HepG2 (cell line): ENCODE measurements at regions not wholly inside any gene's neighbourhood (a gene's known extent, or its start where the extent isn't known, plus 50 kb on each side); places are given as distances from the start of the nearest gene placed in this dataset.

Experiments used
- ATAC-seq: fragments of 200-7000 bp; cut with Tn5 transposase; 3 replicates; pipeline ENCODE4 v1.9.1; 2020; ENCODE audit warnings: mild to moderate bottlenecking, moderate library complexity
- BruUV-seq: library from RNA; stranded (reverse); fragments of 400-500 nt; replicated peaks from 2 replicates; lab custom pipeline; 2021; lab: Mats Ljungman, UMichigan
- CTCF ChIA-PET: fragments of 300-600 bp; formaldehyde crosslinking; extraction: SDS; loops from one replicate; lab custom pipeline; 2021; ENCODE audit warnings: low total read pairs, inconsistent platforms, low intra/inter-chr PET ratio; lab: Yijun Ruan, JAX
- POLR2A ChIA-PET: fragments of 350-600 bp; sonication (Branson Sonifier 250); formaldehyde crosslinking; loops from one replicate; lab custom pipeline; 2020; ENCODE audit warnings: antibody characterized with exemption, inconsistent platforms; lab: Yijun Ruan, JAX
- DNase-seq: peaks from one replicate; pipeline ENCODE4 v3.0.0-alpha.2; 2015; ENCODE audit warnings: low spot score
- FAIRE-seq: peaks from 3 replicates; lab custom pipeline; 2011; peaks lifted over from hg19 to GRCh38; lab: Jason Lieb, UNC
- H2AFZ ChIP-seq: one replicate; pipeline ENCODE4 v1.6.1; 2011; ENCODE audit warnings: low read length, inconsistent platforms
- H3K27ac ChIP-seq: fragments of 300-600 bp; 3 replicates; pipeline ENCODE4 v1.8.0; 2011; ENCODE audit warnings: mixed run types, mild to moderate bottlenecking, mixed read lengths, low read length, inconsistent platforms; ENCODE audit not compliant: insufficient read depth; ENCODE audit errors: extremely low read length
- H3K27me3 ChIP-seq, 2 experiments: fragments of 200-600 bp in 1 of 2; 2 replicates in 1 of 2; 3 replicates in 1 of 2; pipeline versions ENCODE4 v1.6.0 to v1.8.0; 2011; ENCODE audit warnings: low read length in 2 of 2, mild to moderate bottlenecking in 2 of 2, moderate library complexity in 2 of 2, inconsistent platforms in 1 of 2; ENCODE audit not compliant: insufficient read depth in 2 of 2, control insufficient read depth in 1 of 2
- H3K36me3 ChIP-seq, 2 experiments: fragments of 200-600 bp in 1 of 2; replicated peaks in 1 of 2; 2 replicates in 1 of 2; 3 replicates in 1 of 2; pipeline versions ENCODE4 v1.5.1 to v1.8.0; 2011; ENCODE audit warnings: low read length in 2 of 2, inconsistent platforms in 1 of 2; ENCODE audit not compliant: insufficient read depth in 2 of 2, control insufficient read depth in 1 of 2
- H3K4me1 ChIP-seq: 2 replicates; pipeline ENCODE4 v1.5.1; 2012; ENCODE audit warnings: low read length, inconsistent platforms; ENCODE audit not compliant: insufficient read depth
- H3K4me2 ChIP-seq: 2 replicates; pipeline ENCODE4 v1.6.0; 2011; ENCODE audit warnings: low read depth, low read length, inconsistent platforms
- H3K4me3 ChIP-seq, 3 experiments: fragments of 200-600 bp in 1 of 3; sonication (generic), shearing (Covaris generic) in 1 of 3; replicated peaks in 1 of 3; 2 replicates each; pipeline ENCODE4 v1.5.1; 2011 to 2016; ENCODE audit warnings: low read length in 3 of 3, inconsistent platforms in 2 of 3, low read depth in 2 of 3, mild to moderate bottlenecking in 2 of 3, control low read depth in 1 of 3, mixed read lengths in 1 of 3; ENCODE audit not compliant: insufficient read depth in 1 of 3
- H3K79me2 ChIP-seq: one replicate; pipeline ENCODE4 v1.6.1; 2011; ENCODE audit warnings: low read length, inconsistent platforms; ENCODE audit not compliant: insufficient read depth
- H3K9ac ChIP-seq: 2 replicates; pipeline ENCODE4 v1.6.0; 2011; ENCODE audit warnings: mild to moderate bottlenecking, low read depth, low read length, inconsistent platforms; ENCODE audit not compliant: insufficient read depth
- H3K9me3 ChIP-seq: 2 replicates; pipeline ENCODE4 v1.5.1; 2012; ENCODE audit warnings: mild to moderate bottlenecking, low read length
- H4K20me1 ChIP-seq: 2 replicates; pipeline ENCODE4 v1.6.0; 2011; ENCODE audit warnings: inconsistent platforms, mild to moderate bottlenecking, low read length, moderate library complexity; ENCODE audit not compliant: insufficient read depth
- ATF7 ChIP-seq, 2 experiments: fragments of 450-650 bp in 1 of 2; sonication (generic) in 1 of 2; formaldehyde crosslinking in 1 of 2; IDR thresholded peaks; 2 replicates each; pipeline versions ENCODE4 v1.4.0 to v1.6.1; 2016 to 2020; ENCODE audit warnings: antibody characterized with exemption in 1 of 2, mild to moderate bottlenecking in 1 of 2, missing genetic modification reagents in 1 of 2
- FOXJ3 ChIP-seq: sonication (generic); formaldehyde crosslinking; IDR thresholded peaks from 2 replicates; pipeline ENCODE4 v1.4.0; 2020; ENCODE audit warnings: missing genetic modification reagents, mild to moderate bottlenecking, borderline replicate concordance
- FOXO1 ChIP-seq: sonication (generic); formaldehyde crosslinking; IDR thresholded peaks from 2 replicates; pipeline ENCODE4 v1.4.0; 2020; ENCODE audit warnings: missing genetic modification reagents
- IKZF4 ChIP-seq: sonication (generic); formaldehyde crosslinking; IDR thresholded peaks from 2 replicates; pipeline ENCODE4 v1.5.1; 2020; ENCODE audit warnings: borderline replicate concordance, mild to moderate bottlenecking, low read depth, missing genetic modification reagents; ENCODE audit errors: not compliant biosample characterization
- MTA3 ChIP-seq: sonication (generic); formaldehyde crosslinking; IDR thresholded peaks from 2 replicates; pipeline ENCODE4 v1.4.0; 2020; ENCODE audit warnings: missing genetic modification reagents
- NR1H2 ChIP-seq: sonication (generic); formaldehyde crosslinking; IDR thresholded peaks from 2 replicates; pipeline ENCODE4 v1.8.1; 2022; ENCODE audit warnings: low read depth, missing genetic modification reagents, borderline replicate concordance
- NR2F1 ChIP-seq, 2 experiments: fragments of 450-650 bp in 1 of 2; formaldehyde crosslinking in 1 of 2; IDR thresholded peaks; 2 replicates each; pipeline versions ENCODE4 v1.5.0 to v1.6.1; 2016 to 2020; ENCODE audit warnings: mild to moderate bottlenecking in 1 of 2, missing compliant biosample characterization in 1 of 2, missing genetic modification reagents in 1 of 2, moderate library complexity in 1 of 2
- PRDM4 ChIP-seq: sonication (generic); formaldehyde crosslinking; IDR thresholded peaks from 2 replicates; pipeline ENCODE4 v1.9.0; 2021; ENCODE audit warnings: missing genetic modification reagents, borderline replicate concordance
- SMC3 ChIP-seq: IDR thresholded peaks from 2 replicates; pipeline ENCODE4 v1.6.1; 2011; ENCODE audit warnings: low read length, improper control_type of control experiment
- SRSF4 ChIP-seq: fragments of 200-400 bp; formaldehyde crosslinking; IDR thresholded peaks from one replicate; pipeline ENCODE4 v1.6.1; 2018; ENCODE audit warnings: mild to moderate bottlenecking, low read depth, low read length, moderate library complexity; ENCODE audit not compliant: poor library complexity, severe bottlenecking
- TAF1 ChIP-seq: sonication (generic); formaldehyde crosslinking; IDR thresholded peaks from 2 replicates; pipeline ENCODE4 v1.4.0; 2020; ENCODE audit warnings: missing genetic modification reagents
- ZFX ChIP-seq: sonication (generic); formaldehyde crosslinking; IDR thresholded peaks from 2 replicates; pipeline ENCODE4 v1.4.0; 2020; ENCODE audit warnings: mild to moderate bottlenecking, low read depth, missing genetic modification reagents, moderate library complexity
- ZIK1 ChIP-seq: sonication (generic); formaldehyde crosslinking; IDR thresholded peaks from 2 replicates; pipeline ENCODE4 v1.5.0; 2020; ENCODE audit warnings: mild to moderate bottlenecking, low read depth, missing genetic modification reagents, borderline replicate concordance
- ZNF333 ChIP-seq: sonication (generic); formaldehyde crosslinking; IDR thresholded peaks from 2 replicates; pipeline ENCODE4 v1.4.0; 2020; ENCODE audit warnings: mild to moderate bottlenecking, missing genetic modification reagents, borderline replicate concordance
- ZNF383 ChIP-seq: sonication (generic); formaldehyde crosslinking; IDR thresholded peaks from 2 replicates; pipeline ENCODE4 v1.4.0; 2020; ENCODE audit warnings: missing genetic modification reagents, mild to moderate bottlenecking, borderline replicate concordance
- ZNF839 ChIP-seq: sonication (generic); formaldehyde crosslinking; IDR thresholded peaks from 2 replicates; pipeline ENCODE4 v1.4.0; 2020; ENCODE audit warnings: missing genetic modification reagents, mild to moderate bottlenecking, borderline replicate concordance
- ZSCAN9 ChIP-seq: IDR thresholded peaks from 2 replicates; pipeline ENCODE4 v1.6.1; 2016; ENCODE audit warnings: borderline replicate concordance
- WGBS: methylation state at CpG from one replicate; pipeline ENCODE4 v1.1.6; 2017; ENCODE audit warnings: low lambda C conversion rate; 5-methylcytosine and 5-hydroxymethylcytosine counted together
- in situ Hi-C: cut with HindIII; loops from 2 replicates; pipeline ENCODE4 v1.10.0; 2017; ENCODE audit warnings: low pct_unique_long_range_greater_than_20kb; ENCODE audit not compliant: extremely low pct_ligation_motif_present
- intact Hi-C: fragments of 100-400 bp; cut with micrococcal nuclease; formaldehyde crosslinking; loops from one replicate; pipeline ENCODE4 v1.10.0; 2022; ENCODE audit not compliant: unreplicated experiment
- TF ChIP-seq, protein P1 (sequence below): sonication (generic); formaldehyde crosslinking; IDR thresholded peaks from 2 replicates; pipeline ENCODE4 v1.8.0; 2022; ENCODE audit warnings: mild to moderate bottlenecking, missing genetic modification reagents, moderate library complexity

DNA sequence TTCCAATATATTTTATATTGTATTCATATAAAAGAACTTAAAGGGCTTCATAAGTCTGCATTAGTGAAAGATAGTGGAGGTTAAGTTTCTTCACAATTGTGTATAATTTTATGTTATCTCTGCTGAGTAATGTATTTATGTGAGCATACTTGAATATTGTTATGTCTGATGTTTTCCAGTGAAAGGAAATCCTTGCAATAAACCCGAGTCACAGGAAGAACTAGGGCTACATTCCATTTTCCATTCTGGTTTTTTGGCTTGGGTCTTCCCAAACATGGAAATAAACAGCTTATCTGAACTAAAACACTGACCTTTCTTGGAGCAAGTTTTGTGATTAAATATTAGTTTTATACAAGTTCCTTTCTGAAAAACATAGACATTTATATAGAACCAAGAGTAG, 231.3 kb upstream of the GPRIN3 start:
- no peak for FAIRE-seq
- WGBS: 0% methylated on average over 1 of the region's 1 CpG

GRCh38 chr4:89538171-89538570, 230.6 kb upstream of the GPRIN3 start:
- ATAC-seq: no peak
- Histone ChIP-seq H3K4me3 (no peak overlapping the region), H3K4me1 (no peaks in the 10 kb centered on the region), H3K79me2 (no peaks in the 10 kb centered on the region), H4K20me1 (no peaks in the 10 kb centered on the region), H3K27me3 (no peaks in the 10 kb centered on the region), H3K36me3 (no peaks in the 10 kb centered on the region), H3K27ac (no peak overlapping the region), H3K9ac (no peak overlapping the region), H3K4me2 (no peak overlapping the region), H3K9me3 (no peaks in the 10 kb centered on the region), H2AFZ (no peak overlapping the region)
- intact Hi-C loops (no loop called here), in situ Hi-C loops (no loop called here)
- POLR2A ChIA-PET: no interaction called here
- CTCF ChIA-PET: no interaction called here
- no TSS peak for BruUV-seq
- no peak for FAIRE-seq
- no peak for DNase-seq
- TF ChIP-seq FOXJ3 (CRISPR knock-in tag) (no peak), SRSF4 (no peak), PRDM4 (CRISPR knock-in tag) (no peak), ZFX (CRISPR knock-in tag) (no peak), NR2F1 (CRISPR knock-in tag; IDR thresholded peaks at IDR 0.05) (no peak), IKZF4 (no peak), MTA3 (no peak), TAF1 (CRISPR knock-in tag) (no peak), FOXO1 (no peak), ZNF383 (no peak), ZNF839 (CRISPR knock-in tag) (no peak), ZIK1 (CRISPR knock-in tag) (no peak)

More for the DNA sequence above, 231.3 kb upstream of the GPRIN3 start:
- Histone ChIP-seq H3K79me2 (no peaks in the 10 kb centered on the region), H3K4me2 (no peak overlapping the region), H3K9ac (no peak overlapping the region), H3K36me3 (no peaks in the 10 kb centered on the region), H3K27ac (no peak overlapping the region), H2AFZ (no peak overlapping the region), H3K4me1 (no peaks in the 10 kb centered on the region), H4K20me1 (no peaks in the 10 kb centered on the region), H3K4me3 (no peak overlapping the region), H3K27me3 (no peaks in the 10 kb centered on the region), H3K9me3 (no peaks in the 10 kb centered on the region)
- TF ChIP-seq ZNF333 (CRISPR knock-in tag) (no peak), SMC3 (no peak), NR2F1 (CRISPR knock-in tag; IDR thresholded peaks at IDR 0.05) (no peak), ZSCAN9 (CRISPR knock-in tag) (no peak), NR1H2 (CRISPR knock-in tag) (no peak), ATF7 (IDR thresholded peaks at IDR 0.05) (no peak), ATF7 (CRISPR knock-in tag; IDR thresholded peaks at IDR 0.05) (no peak)
- TF ChIP-seq, protein P1, sequence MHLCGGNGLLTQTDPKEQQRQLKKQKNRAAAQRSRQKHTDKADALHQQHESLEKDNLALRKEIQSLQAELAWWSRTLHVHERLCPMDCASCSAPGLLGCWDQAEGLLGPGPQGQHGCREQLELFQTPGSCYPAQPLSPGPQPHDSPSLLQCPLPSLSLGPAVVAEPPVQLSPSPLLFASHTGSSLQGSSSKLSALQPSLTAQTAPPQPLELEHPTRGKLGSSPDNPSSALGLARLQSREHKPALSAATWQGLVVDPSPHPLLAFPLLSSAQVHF (CRISPR knock-in tag): no peak
- intact Hi-C loops (no loop called here), in situ Hi-C loops (no loop called here)
- DNase-seq: no peak
- ChIA-PET POLR2A (no interaction called here), CTCF (no interaction called here)
- BruUV-seq: no TSS peak
- ATAC-seq: no peak
